Peyer's patch (tissue), 4 donors: ENCODE measurements at regions not wholly inside any gene's neighbourhood (a gene's known extent, or its start where the extent isn't known, plus 50 kb on each side); places are given as distances from the start of the nearest gene placed in this dataset.

Experiments
- CTCF ChIP-seq, 6 experiments: fragments of 450-650 bp in 4 of 6; fragments of 200-600 bp in 2 of 6; sonication (generic) in 1 of 6; IDR thresholded peaks; one replicate each; pipeline ENCODE4 v1.5.1; 2017 to 2019; ENCODE audit warnings: antibody characterized with exemption in 6 of 6, mild to moderate bottlenecking in 3 of 6, moderate library complexity in 1 of 6
- POLR2A ChIP-seq, 2 donors: fragments of 450-650 bp; IDR thresholded peaks; one replicate each; pipeline ENCODE4 v1.5.1; 2017; ENCODE audit warnings: antibody characterized with exemption in 2 of 2, mild to moderate bottlenecking in 2 of 2, moderate library complexity in 2 of 2

GRCh38 chr11:45386972-45387371 is 100.8 kb upstream of the SYT13 start:
- no peak for TF ChIP-seq CTCF (IDR thresholded peaks at IDR 0.05)
- no peak for TF ChIP-seq POLR2A (IDR thresholded peaks at IDR 0.05)
